AG04450 (cell line): ENCODE measurements at regions not wholly inside any gene's neighbourhood (a gene's known extent, or its start where the extent isn't known, plus 50 kb on each side); places are given as distances from the start of the nearest gene placed in this dataset.

Experiments
- CTCF ChIA-PET: fragments of 300-600, 350-600 bp; formaldehyde crosslinking; extraction: SDS; loops from one replicate; lab custom pipeline; 2022; ENCODE audit warnings: antibody characterized with exemption, inconsistent platforms; lab: Charles Lee
- POLR2A ChIA-PET: fragments of 350-600 bp; formaldehyde crosslinking; extraction: SDS; loops from one replicate; lab custom pipeline; 2021; ENCODE audit warnings: antibody characterized with exemption, inconsistent platforms; lab: Yijun Ruan, JAX
- DNase-seq: peaks from one replicate; pipeline ENCODE4 v3.0.0-alpha.2; 2011; ENCODE audit warnings: low read depth, low spot score
- H3K27ac ChIP-seq: one replicate; pipeline ENCODE4 v1.5.1; 2012; ENCODE audit warnings: low read depth, low read length, control low read depth
- H3K27me3 ChIP-seq: one replicate; pipeline ENCODE4 v1.6.0; 2012; ENCODE audit warnings: low read length; ENCODE audit not compliant: control insufficient read depth, insufficient read depth
- H3K4me3 ChIP-seq: 2 replicates; pipeline ENCODE4 v1.5.1; 2011; ENCODE audit warnings: mild to moderate bottlenecking, low read depth, low read length, control low read depth
- H3K9me3 ChIP-seq: 2 replicates; pipeline ENCODE4 v1.5.1; 2012; ENCODE audit warnings: low read length; ENCODE audit not compliant: control insufficient read depth, insufficient read depth
- CTCF ChIP-seq: IDR thresholded peaks from 2 replicates; pipeline ENCODE4 v1.5.1; 2011; ENCODE audit warnings: low read depth, low read length, control low read depth, inconsistent platforms

- Histone ChIP-seq H3K4me3 (no peak overlapping the region), H3K27me3 (no peaks in the 10 kb centered on the region), H3K9me3 (no peaks in the 10 kb centered on the region), H3K27ac (no peak overlapping the region)
- ChIA-PET CTCF (no interaction called here), POLR2A (no interaction called here)
- DNase-seq, result no peak
- no peak for TF ChIP-seq CTCF
Observed at GRCh38 chr13:80572923-80573316, 232.0 kb upstream of the SPRY2 start.

GRCh38 chr13:80572308-80572922 is 231.5 kb upstream of the SPRY2 start:
- DNase-seq, result no peak
- no peak overlapping the region for H3K4me3 ChIP-seq
- H3K9me3 ChIP-seq, result no peaks in the 10 kb centered on the region
- POLR2A ChIA-PET, result no interaction called here
- H3K27me3 ChIP-seq, result no peaks in the 10 kb centered on the region
- no peak overlapping the region for H3K27ac ChIP-seq
- CTCF ChIA-PET, result no interaction called here
- TF ChIP-seq CTCF, result no peak

- CTCF ChIA-PET, result no interaction called here
Observed at GRCh38 chr13:80571346-80572307, 230.7 kb upstream of the SPRY2 start.

GRCh38 chr13:80563439-80563838 is 222.5 kb upstream of the SPRY2 start:
- no peak for TF ChIP-seq CTCF
- Histone ChIP-seq H3K9me3 (no peaks in the 10 kb centered on the region), H3K27me3 (no peaks in the 10 kb centered on the region), H3K4me3 (no peak overlapping the region), H3K27ac (no peak overlapping the region)
- no peak for DNase-seq
- ChIA-PET CTCF (no interaction called here), POLR2A (no interaction called here)

More at GRCh38 chr13:80571346-80572307, 230.7 kb upstream of the SPRY2 start:
- Histone ChIP-seq H3K4me3 (no peak overlapping the region), H3K9me3 (no peaks in the 10 kb centered on the region), H3K27me3 (no peaks in the 10 kb centered on the region), H3K27ac (no peak overlapping the region)
- TF ChIP-seq CTCF, result no peak
- POLR2A ChIA-PET, result no interaction called here
- no peak for DNase-seq

- POLR2A ChIA-PET, result no interaction called here
- Histone ChIP-seq H3K27ac (no peak overlapping the region), H3K27me3 (no peaks in the 10 kb centered on the region), H3K9me3 (no peaks in the 10 kb centered on the region), H3K4me3 (no peak overlapping the region)
- TF ChIP-seq CTCF, result no peak
- DNase-seq, result no peak
- CTCF ChIA-PET, result no interaction called here
Observed at GRCh38 chr13:80562433-80563156, 221.7 kb upstream of the SPRY2 start.
